Activated CD4-positive, CD25-positive, alpha-beta regulatory T cell treated with anti-CD3 and anti-CD28 coated beads, Interleukin-2, amount 50 U/mL, for 16 hours (primary cell): ENCODE measurements at regions not wholly inside any gene's neighbourhood (a gene's known extent, or its start where the extent isn't known, plus 50 kb on each side); places are given as distances from the start of the nearest gene placed in this dataset.
"Not testable (repeated sequence)": the region's sequence is repeated elsewhere in the genome, so short reads cannot be mapped to it uniquely, and the experiment has no call there.

Experiments used
- DNase-seq: peaks from one replicate; pipeline ENCODE4 v3.0.0-alpha.2; 2020; ENCODE audit warnings: low read depth, low spot score

DNA sequence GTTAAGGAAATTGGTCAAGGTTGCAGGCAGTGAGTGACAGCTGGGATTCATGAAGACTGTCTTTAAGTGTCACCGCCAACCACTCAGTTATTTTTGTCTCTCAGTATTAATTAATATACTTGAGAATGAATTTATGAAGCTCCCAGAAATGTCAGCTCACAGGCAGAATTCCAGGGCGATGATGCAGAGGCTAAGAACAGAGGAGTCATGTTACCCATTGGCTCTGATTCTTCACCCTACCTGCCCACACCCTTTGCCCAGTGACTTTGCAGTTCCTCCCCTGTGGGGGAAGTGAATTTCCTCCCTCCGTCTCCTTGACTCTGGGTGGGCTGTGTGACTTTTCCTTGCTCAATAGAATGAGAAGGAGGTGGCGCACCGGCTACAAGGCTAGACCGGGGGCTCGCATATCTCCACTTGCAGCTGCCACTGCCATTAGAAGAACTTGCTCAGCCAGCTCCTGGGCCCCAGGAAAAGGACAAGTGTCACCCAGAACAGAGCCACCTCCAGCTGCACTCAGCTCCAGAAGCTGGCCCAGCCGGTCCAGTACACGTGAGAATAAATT is 157.1 kb upstream of the PRKCQ start:
- no peak for DNase-seq

DNA sequence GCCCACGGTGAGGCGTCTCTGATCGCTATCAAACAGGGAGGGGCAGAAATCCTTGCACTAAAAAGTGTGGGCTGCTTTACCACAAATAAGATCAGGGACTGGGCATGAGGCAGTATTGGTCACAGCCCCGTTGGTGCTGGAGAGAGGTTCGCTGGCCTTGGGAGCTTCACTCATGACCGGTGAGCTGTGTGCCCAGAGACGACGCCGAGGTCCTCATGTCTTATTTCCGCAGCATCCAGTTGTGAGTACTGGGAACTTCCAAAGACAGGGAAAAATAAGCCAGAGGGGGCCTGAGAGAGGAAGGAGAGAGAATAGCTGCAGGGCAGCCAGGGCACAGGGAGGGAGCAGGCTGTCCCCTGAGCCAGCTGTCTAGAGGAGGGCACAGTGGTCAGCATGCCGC is 154.2 kb upstream of the PRKCQ start:
- DNase-seq, result no peak

GRCh38 chr10:6729861-6730344 is 149.8 kb upstream of the PRKCQ start:
- no peak for DNase-seq

GRCh38 chr10:6729071-6729774 is 149.1 kb upstream of the PRKCQ start:
- DNase-seq, result no peak

- DNase-seq, result no peak
Observed at GRCh38 chr10:6726924-6727323, 146.8 kb upstream of the PRKCQ start.

DNA sequence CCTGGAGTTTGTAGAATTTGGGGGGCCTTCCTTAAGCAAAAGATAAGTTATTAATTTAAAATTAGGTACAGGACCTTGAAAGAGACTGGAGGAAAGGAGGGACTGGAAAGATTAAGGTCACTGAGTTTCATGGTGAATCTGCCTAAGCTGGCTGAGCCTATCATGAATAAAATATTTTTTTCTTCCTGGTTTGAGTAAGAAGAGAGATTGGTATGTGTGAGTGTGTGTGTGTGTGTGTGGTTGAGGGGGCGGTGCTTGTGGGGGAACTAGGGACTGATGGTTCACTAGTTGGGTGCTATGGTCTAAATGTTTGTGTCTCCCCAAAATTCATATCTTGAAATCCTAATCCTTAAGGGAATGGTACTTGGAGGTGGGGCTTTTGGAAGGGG is 142.5 kb upstream of the PRKCQ start:
- no peak for DNase-seq

- DNase-seq, result no peak
Observed at GRCh38 chr10:6721964-6722615, 142.0 kb upstream of the PRKCQ start.

DNA sequence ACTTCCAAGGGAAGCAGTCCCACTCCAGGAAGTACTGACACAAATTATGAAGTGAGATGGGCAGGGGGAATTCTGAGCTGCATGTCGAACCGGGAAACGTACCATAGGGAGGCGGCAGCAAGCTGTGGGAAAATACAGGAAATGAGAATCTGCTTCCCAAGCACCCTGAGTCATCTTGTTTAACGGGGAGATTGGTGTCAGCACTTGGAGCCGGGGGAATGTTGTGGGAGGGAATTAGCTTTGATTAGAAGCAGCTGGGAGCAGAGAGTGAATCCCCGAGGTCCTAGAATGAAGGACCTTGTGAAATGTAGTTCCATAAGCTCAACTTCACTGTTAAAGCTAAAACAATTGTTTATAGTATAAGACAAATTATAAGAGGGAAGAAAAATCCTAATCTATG is 141.4 kb upstream of the PRKCQ start:
- no peak for DNase-seq

DNA sequence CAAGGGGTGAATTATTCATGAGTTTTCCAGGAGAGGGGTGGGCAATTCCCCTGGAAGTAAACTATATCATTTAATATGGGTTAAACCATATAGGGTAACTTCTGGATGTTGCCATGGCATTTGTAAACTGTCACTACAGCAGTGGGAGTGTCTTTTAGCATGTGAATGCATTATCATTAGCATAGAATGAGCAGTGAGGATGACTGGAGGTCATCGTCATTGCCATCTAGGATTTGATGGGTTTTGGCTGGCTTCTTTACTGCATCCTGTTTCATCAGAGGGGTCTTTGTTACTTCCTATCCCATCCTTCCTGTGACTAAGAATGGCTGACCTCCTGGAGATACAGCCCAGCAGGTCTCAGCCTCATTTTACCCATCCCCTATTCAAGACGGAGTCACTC is 139.5 kb upstream of the PRKCQ start:
- no peak for DNase-seq

DNA sequence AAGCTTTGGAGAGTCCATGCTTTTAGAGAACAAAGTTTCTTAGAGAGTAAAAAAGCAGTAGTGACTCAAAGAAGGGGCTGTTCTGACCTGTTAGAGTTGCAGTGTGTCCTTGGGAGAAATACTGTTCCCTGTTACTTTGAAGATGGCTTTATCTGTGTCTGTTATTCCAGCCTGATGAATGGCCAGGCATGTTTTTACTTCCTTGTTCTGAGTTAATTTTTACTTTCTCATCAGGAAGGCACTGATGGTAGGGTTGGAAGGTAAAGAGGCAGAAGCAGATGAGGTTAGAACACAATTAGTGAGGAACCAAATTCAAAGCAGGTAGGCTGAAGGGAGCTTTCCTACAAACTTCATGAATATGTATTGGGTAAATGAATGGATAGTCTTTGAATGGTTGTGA is 138.5 kb upstream of the PRKCQ start:
- no peak for DNase-seq

GRCh38 chr10:6716516-6716915 is 136.4 kb upstream of the PRKCQ start:
- DNase-seq, result no peak

DNA sequence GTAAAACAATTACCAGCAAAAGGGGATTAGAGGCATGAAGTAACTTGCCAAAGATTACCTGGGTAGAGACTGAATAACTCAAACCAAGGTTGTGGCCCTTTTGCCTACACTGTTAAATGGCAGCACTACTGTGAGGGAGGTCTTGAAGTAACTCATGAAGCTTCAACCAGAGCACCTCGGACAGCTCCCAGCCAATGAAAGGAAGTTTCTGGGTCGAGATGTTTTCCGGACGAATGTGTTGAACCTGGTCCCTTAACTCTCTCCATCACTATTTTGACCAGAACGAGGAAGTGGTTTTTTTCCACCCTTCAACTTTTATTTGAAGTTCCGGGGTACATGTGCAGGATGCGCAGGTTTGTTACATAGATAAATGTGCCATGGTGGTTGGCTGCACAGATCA is 133.6 kb upstream of the PRKCQ start:
- no peak for DNase-seq

- DNase-seq, result no peak
Observed at GRCh38 chr10:6713120-6713519, 133.0 kb upstream of the PRKCQ start.

GRCh38 chr10:6711881-6712280 is 131.8 kb upstream of the PRKCQ start:
- no peak for DNase-seq

DNA sequence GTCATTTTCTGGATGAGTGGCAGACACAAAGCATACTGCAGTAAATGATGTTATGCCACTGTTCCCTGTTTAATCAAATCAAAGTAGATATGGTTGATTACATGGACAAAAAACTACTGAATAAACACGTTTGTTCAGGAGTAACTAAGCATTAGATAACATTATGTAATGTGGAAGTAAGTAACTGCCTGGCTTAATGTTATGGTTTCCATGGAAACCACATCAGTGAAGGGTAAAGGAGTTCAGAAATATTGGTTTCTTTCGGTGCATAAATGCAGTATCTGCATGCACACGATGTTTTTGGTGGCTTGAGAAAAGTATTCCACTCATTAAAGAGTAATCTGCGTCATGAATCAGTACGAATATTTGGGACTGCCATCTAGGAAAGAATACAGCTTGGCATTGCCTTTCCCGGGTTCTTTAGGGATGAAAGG is 131.3 kb upstream of the PRKCQ start:
- no peak for DNase-seq

DNA sequence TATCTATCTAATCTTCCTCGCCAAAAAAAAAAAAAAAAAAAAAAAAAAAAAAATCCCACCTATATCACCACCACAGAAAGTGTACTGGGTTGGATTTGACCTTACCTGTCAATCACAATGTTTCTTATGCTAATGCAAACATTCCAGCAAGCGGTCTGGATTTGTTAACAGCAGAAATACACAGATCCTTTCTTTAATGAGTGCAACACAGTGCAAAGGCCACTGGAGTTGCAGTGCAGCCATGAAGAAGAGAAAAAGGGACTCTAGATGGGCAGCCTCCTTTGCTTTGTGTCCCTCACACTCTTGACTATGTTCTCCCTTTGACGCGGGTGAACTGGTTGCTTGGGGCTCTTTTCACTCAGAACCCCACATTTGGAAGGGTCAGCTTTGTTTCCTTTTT is 127.3 kb upstream of the PRKCQ start:
- no peak for DNase-seq

DNA sequence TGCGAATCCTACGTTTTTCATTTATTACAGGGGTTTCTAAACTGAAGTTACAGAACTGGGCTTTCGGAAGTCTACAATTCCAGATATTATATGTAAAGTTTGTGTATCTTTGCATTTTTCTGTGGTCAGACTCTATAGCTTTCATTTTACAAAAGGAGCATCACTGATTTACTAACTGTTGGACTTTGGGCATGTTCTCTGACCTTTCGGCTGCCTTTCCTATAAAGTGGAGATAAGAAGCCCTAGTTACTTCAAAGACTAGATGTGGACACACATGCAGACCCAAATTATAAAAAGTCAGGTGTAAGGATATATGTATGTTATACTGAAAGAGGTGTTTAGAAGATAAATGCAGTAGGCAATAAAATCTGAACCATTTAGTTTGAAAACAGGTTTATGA is 126.6 kb upstream of the PRKCQ start:
- DNase-seq, result no peak

GRCh38 chr10:6704896-6705295 is 124.8 kb upstream of the PRKCQ start:
- DNase-seq, result no peak

- DNase-seq, result not testable (repeated sequence)
Observed at GRCh38 chr10:6702833-6703232, 122.8 kb upstream of the PRKCQ start.

- no peak for DNase-seq
Observed at GRCh38 chr10:6702030-6702429, 122.0 kb upstream of the PRKCQ start.

GRCh38 chr10:6701289-6701688 is 121.2 kb upstream of the PRKCQ start:
- no peak for DNase-seq

DNA sequence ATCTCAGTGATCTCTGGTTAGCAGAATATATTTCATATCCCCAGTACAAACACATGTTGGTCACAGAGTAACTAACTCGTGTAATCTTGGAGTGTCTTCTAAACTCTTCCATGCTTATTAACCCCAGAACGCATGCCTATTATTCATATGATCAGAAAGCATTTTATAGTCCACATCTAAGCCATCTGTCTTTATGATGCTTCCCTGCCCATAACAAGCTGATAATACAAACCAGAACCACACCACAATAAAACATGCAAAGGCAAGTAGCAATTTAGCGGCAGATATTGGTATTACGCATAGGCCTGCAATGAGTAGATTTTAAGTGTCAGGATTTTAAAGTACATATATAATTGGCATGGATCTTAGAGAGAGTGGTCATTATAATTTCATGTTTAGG is 120.0 kb upstream of the PRKCQ start:
- DNase-seq, result no peak

DNA sequence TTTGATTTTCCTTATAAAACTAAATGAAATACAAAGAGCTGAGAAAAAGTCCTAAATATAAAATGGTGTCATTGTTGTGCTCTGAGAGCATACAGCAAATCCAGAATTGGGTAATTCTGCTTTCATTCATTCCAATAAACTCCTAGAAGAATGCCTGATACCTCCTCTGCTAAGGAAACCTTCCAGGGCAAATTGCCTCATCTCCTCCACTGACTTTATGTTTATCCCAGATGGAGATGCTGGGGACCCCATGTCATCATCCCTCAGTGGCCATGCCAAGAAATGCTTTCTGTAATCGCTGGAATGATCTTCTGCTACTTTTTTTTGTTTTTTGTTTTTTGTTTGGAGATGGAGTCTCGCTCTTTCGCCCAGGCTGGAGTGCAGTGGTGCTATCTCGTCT is 119.3 kb upstream of the PRKCQ start:
- no peak for DNase-seq
